ENCODE measurements at regions not wholly inside any gene's neighbourhood (a gene's known extent, or its start where the extent isn't known, plus 50 kb on each side); places are given as distances from the start of the nearest gene placed in this dataset.

- intact Hi-C loops (cut with micrococcal nuclease) = no loop called here
- TF ChIP-seq POLR2AphosphoS5 (IDR thresholded peaks at IDR 0.05; ENCODE audit: low read depth, low read length) (no peak), CEBPB (IDR thresholded peaks at IDR 0.05; ENCODE audit: low read depth) (no peak), CBX3 (IDR thresholded peaks at IDR 0.05; ENCODE audit: low read depth) (no peak), REST (IDR thresholded peaks at IDR 0.05; ENCODE audit: low read depth) (no peak), ZFX (IDR thresholded peaks at IDR 0.05) (no peak), YY1 (IDR thresholded peaks at IDR 0.05; ENCODE audit: extremely low read depth, insufficient replicate concordance, low read depth, low read length) (no peak), RAD21 (IDR thresholded peaks at IDR 0.05; ENCODE audit: low read depth) (no peak), TCF7L2 (IDR thresholded peaks at IDR 0.05; ENCODE audit: borderline replicate concordance, extremely low read depth, insufficient read depth, insufficient read length) (no peak), ATF3 (IDR thresholded peaks at IDR 0.05) (no peak), ZNF274 (IDR thresholded peaks at IDR 0.05; ENCODE audit: low read depth, low read length) (no peak), MAX (IDR thresholded peaks at IDR 0.05) (no peak), SP1 (IDR thresholded peaks at IDR 0.05; ENCODE audit: low read depth) (no peak), CTCF (IDR thresholded peaks at IDR 0.05 in 2 of 3, conservative IDR thresholded peaks at IDR 0.05 in 1 of 3; ENCODE audit: borderline replicate concordance in 1 of 3, insufficient read depth in 1 of 3, low read depth in 2 of 3, low read length in 2 of 3) (no peak), EZH2phosphoT487 (IDR thresholded peaks at IDR 0.05; ENCODE audit: borderline replicate concordance) (no peak), POLR2A (IDR thresholded peaks at IDR 0.05; ENCODE audit: borderline replicate concordance, extremely low read depth, insufficient read depth, insufficient read length) (no peak), JUND (IDR thresholded peaks at IDR 0.05) (no peak), FOSL1 (IDR thresholded peaks at IDR 0.05; ENCODE audit: low read depth) (no peak), ELF1 (IDR thresholded peaks at IDR 0.05; ENCODE audit: borderline replicate concordance, low read depth) (no peak)
- ChIA-PET POLR2A (no interaction called here), RAD21 (ENCODE audit: low non-redundant PET in 1 of 2, low total read pairs in 2 of 2, uncharacterized antibody in 2 of 2, unreplicated experiment in 2 of 2) (no interaction called here), CTCF (no interaction called here)
- Histone ChIP-seq H3K4me1 (ENCODE audit: control insufficient read depth in 1 of 2, insufficient read depth in 2 of 2, low read length in 2 of 2) (no peaks in the 10 kb centered on the region), H3K4me3 (replicated peaks in 1 of 2; ENCODE audit: low read depth in 1 of 2, low read length in 2 of 2) (no peak overlapping the region), H3K9me2 (ENCODE audit: insufficient read depth) (no peaks in the 10 kb centered on the region), H3K27ac (ENCODE audit: low read depth, low read length) (no peak overlapping the region), H4K20me1 (ENCODE audit: insufficient read depth) (no peaks in the 10 kb centered on the region), H3K9me3 (ENCODE audit: control insufficient read depth in 1 of 2, insufficient read depth in 1 of 2, low read depth in 1 of 2, low read length in 2 of 2) (no peaks in the 10 kb centered on the region), H3K4me2 (ENCODE audit: low read length) (no peak overlapping the region), H3K79me2 (ENCODE audit: insufficient read depth, low read length) (no peaks in the 10 kb centered on the region), H3K9ac (ENCODE audit: low read length) (no peak overlapping the region), H2AFZ (ENCODE audit: low read depth, low read length, poor library complexity, severe bottlenecking) (no peak overlapping the region), H3K27me3 (ENCODE audit: insufficient read depth, low read length) (no peaks in the 10 kb centered on the region), H3K36me3 (ENCODE audit: control insufficient read depth in 1 of 2, insufficient read depth in 2 of 2, low read length in 2 of 2) (no peaks in the 10 kb centered on the region)
- no TSS peak for BruUV-seq (replicated peaks)
- DNase-seq (ENCODE audit: low read depth, low spot score) (no peak), ATAC-seq (no peak)
Measured at GRCh38 chr12:112559784-112560183, 141.0 kb downstream of the PTPN11 start.
